IMR-90 (cell line): ENCODE measurements at regions not wholly inside any gene's neighbourhood (a gene's known extent, or its start where the extent isn't known, plus 50 kb on each side); places are given as distances from the start of the nearest gene placed in this dataset.

Experiments used
- ATAC-seq: fragments of 200-7000 bp; cut with Tn5 transposase; 2 replicates; pipeline ENCODE4 v1.9.1; 2020; ENCODE audit warnings: low read depth, mild to moderate bottlenecking, moderate library complexity
- BruUV-seq: library from RNA; stranded (reverse); fragments of 400-500 nt; replicated peaks from 2 replicates; lab custom pipeline; 2021; lab: Mats Ljungman, UMichigan
- CTCF ChIA-PET: fragments of 300-600 bp; formaldehyde crosslinking; extraction: SDS; loops from one replicate; lab custom pipeline; 2021; ENCODE audit warnings: antibody characterized with exemption; lab: Yijun Ruan, JAX
- POLR2A ChIA-PET: fragments of 300-600 bp; sonication (Branson Sonifier 250); formaldehyde crosslinking; loops from one replicate; lab custom pipeline; 2022; ENCODE audit warnings: antibody characterized with exemption; ENCODE audit not compliant: unreplicated experiment; lab: Charles Lee
- DNase-seq: peaks from one replicate; pipeline ENCODE4 v3.0.0; 2013
- H2AFZ ChIP-seq: replicated peaks from 2 replicates; pipeline ENCODE3; 2013; ENCODE audit warnings: low read length, mild to moderate bottlenecking; ENCODE audit not compliant: poor library complexity
- H2AK5ac ChIP-seq: 2 replicates; pipeline ENCODE4 v1.6.1; 2013; ENCODE audit warnings: low read depth, low read length, inconsistent platforms
- H2AK9ac ChIP-seq: replicated peaks from 2 replicates; pipeline ENCODE3; 2013; ENCODE audit warnings: mild to moderate bottlenecking, low read depth, low read length, moderate library complexity; ENCODE audit not compliant: poor library complexity
- H2BK120ac ChIP-seq: 2 replicates; pipeline ENCODE4 v1.6.1; 2013; ENCODE audit warnings: low read depth, low read length, inconsistent platforms
- H2BK15ac ChIP-seq: 3 replicates; pipeline ENCODE4 v1.6.1; 2013; ENCODE audit warnings: low read depth, low read length, inconsistent platforms
- H2BK20ac ChIP-seq: 2 replicates; pipeline ENCODE4 v1.6.1; 2013; ENCODE audit warnings: low read depth, mild to moderate bottlenecking, inconsistent platforms, low read length, moderate library complexity
- H2BK5ac ChIP-seq: 2 replicates; pipeline ENCODE4 v1.6.1; 2013; ENCODE audit warnings: mild to moderate bottlenecking, low read depth, low read length, inconsistent platforms; ENCODE audit not compliant: poor library complexity, severe bottlenecking
- H3K14ac ChIP-seq: replicated peaks from 2 replicates; pipeline ENCODE4 v1.6.1; 2013; ENCODE audit warnings: low read depth, low read length, inconsistent platforms
- H3K18ac ChIP-seq: 2 replicates; pipeline ENCODE4 v1.6.1; 2013; ENCODE audit warnings: low read depth, low read length, control low read depth
- H3K23ac ChIP-seq: 2 replicates; pipeline ENCODE4 v1.6.1; 2013; ENCODE audit warnings: low read depth, low read length, inconsistent platforms
- H3K27ac ChIP-seq: 2 replicates; pipeline ENCODE4 v1.5.1; 2013; ENCODE audit warnings: mild to moderate bottlenecking, control low read depth, low read length; ENCODE audit not compliant: insufficient read depth
- H3K27me3 ChIP-seq: 2 replicates; pipeline ENCODE4 v1.6.1; 2013; ENCODE audit warnings: low read length; ENCODE audit not compliant: control insufficient read depth, insufficient read depth
- H3K36me3 ChIP-seq: 2 replicates; pipeline ENCODE4 v1.6.1; 2013; ENCODE audit warnings: low read length, mixed read lengths; ENCODE audit not compliant: control insufficient read depth, insufficient read depth
- H3K4ac ChIP-seq: 2 replicates; pipeline ENCODE4 v1.6.1; 2013; ENCODE audit warnings: low read depth, low read length, inconsistent platforms
- H3K4me1 ChIP-seq: 2 replicates; pipeline ENCODE4 v1.6.1; 2013; ENCODE audit warnings: low read length, mixed read lengths; ENCODE audit not compliant: control insufficient read depth, insufficient read depth
- H3K4me2 ChIP-seq: 2 replicates; pipeline ENCODE4 v1.6.1; 2013; ENCODE audit warnings: low read depth, mild to moderate bottlenecking, control low read depth, low read length, moderate library complexity
- H3K4me3 ChIP-seq: 2 replicates; pipeline ENCODE4 v1.5.1; 2013; ENCODE audit warnings: low read depth, mild to moderate bottlenecking, control low read depth, low read length, moderate library complexity; ENCODE audit not compliant: insufficient read depth
- H3K56ac ChIP-seq: 2 replicates; pipeline ENCODE4 v1.6.1; 2013; ENCODE audit warnings: low read length, inconsistent platforms; ENCODE audit not compliant: insufficient read depth; ENCODE audit errors: extremely low read depth
- H3K79me1 ChIP-seq, 2 experiments: 2 replicates each; pipeline ENCODE4 v1.6.1; 2013; ENCODE audit warnings: low read length in 2 of 2, inconsistent platforms in 1 of 2, low read depth in 1 of 2
- H3K9ac ChIP-seq: 2 replicates; pipeline ENCODE4 v1.6.1; 2013; ENCODE audit warnings: low read depth, low read length, control low read depth
- H3K9me1 ChIP-seq: 2 replicates; pipeline ENCODE4 v1.6.1; 2013; ENCODE audit warnings: low read length, inconsistent platforms; ENCODE audit not compliant: insufficient read depth
- H3K9me3 ChIP-seq: 2 replicates; pipeline ENCODE4 v1.6.1; 2013; ENCODE audit warnings: low read length; ENCODE audit not compliant: control insufficient read depth, insufficient read depth
- H4K20me1 ChIP-seq: 2 replicates; pipeline ENCODE4 v1.6.1; 2013; ENCODE audit warnings: low read length, inconsistent platforms; ENCODE audit not compliant: insufficient read depth
- H4K5ac ChIP-seq: 2 replicates; pipeline ENCODE4 v1.6.1; 2013; ENCODE audit warnings: mild to moderate bottlenecking, low read depth, low read length, control low read depth
- H4K8ac ChIP-seq, 2 experiments: 2 replicates each; pipeline ENCODE4 v1.6.1; 2013; ENCODE audit warnings: low read depth in 2 of 2, low read length in 2 of 2, control low read depth in 1 of 2, inconsistent platforms in 1 of 2
- H4K91ac ChIP-seq: 2 replicates; pipeline ENCODE4 v1.6.1; 2013; ENCODE audit warnings: low read depth, low read length, inconsistent platforms; ENCODE audit not compliant: insufficient read depth
- BHLHE40 ChIP-seq: fragments of 150-350 bp; IDR thresholded peaks from 2 replicates; pipeline ENCODE4 v1.6.1; 2016; ENCODE audit warnings: mild to moderate bottlenecking, low read depth, low read length
- CEBPB ChIP-seq: IDR thresholded peaks from 2 replicates; pipeline ENCODE4 v1.6.1; 2012; ENCODE audit warnings: low read depth, low read length, improper control_type of control experiment
- CHD1 ChIP-seq: IDR thresholded peaks from 2 replicates; pipeline ENCODE4 v1.6.1; 2012; ENCODE audit warnings: low read depth, low read length, improper control_type of control experiment
- MAFK ChIP-seq: IDR thresholded peaks from 2 replicates; pipeline ENCODE4 v1.6.1; 2012; ENCODE audit warnings: low read depth, low read length, improper control_type of control experiment
- MXI1 ChIP-seq: IDR thresholded peaks from 2 replicates; pipeline ENCODE4 v1.6.1; 2012; ENCODE audit warnings: low read depth, mild to moderate bottlenecking, low read length, moderate library complexity, borderline replicate concordance
- POLR2A ChIP-seq: IDR thresholded peaks from 2 replicates; pipeline ENCODE4 v1.6.1; 2012; ENCODE audit warnings: mild to moderate bottlenecking, low read depth, low read length
- RCOR1 ChIP-seq: IDR thresholded peaks from 2 replicates; pipeline ENCODE4 v1.6.1; 2012; ENCODE audit warnings: mild to moderate bottlenecking, low read length, improper control_type of control experiment; ENCODE audit not compliant: insufficient replicate concordance
- WGBS, 2 experiments: methylation state at CpG; one replicate each; pipeline versions ENCODE4 v1.1.5 to v1.1.7; 2013; ENCODE audit warnings: missing lambda C conversion rate in 2 of 2; ENCODE audit not compliant: insufficient read length in 1 of 2; ENCODE audit errors: extremely low coverage in 2 of 2; 5-methylcytosine and 5-hydroxymethylcytosine counted together
- dilution Hi-C: fragments of 300-500 bp; cut with HindIII; formaldehyde crosslinking; loops from one replicate; pipeline ENCODE4 v1.14.3; 2018; ENCODE audit warnings: low sequenced_read_pairs; ENCODE audit not compliant: unreplicated experiment
- in situ Hi-C: fragments of 300-500 bp; cut with MboI; formaldehyde crosslinking; loops from 3 replicates; pipeline ENCODE4 v1.14.3; 2019; ENCODE audit warnings: low sequenced_read_pairs, inconsistent platforms, mixed read lengths
- intact Hi-C: fragments of 100-400 bp; cut with micrococcal nuclease; formaldehyde crosslinking; loops from 2 replicates; pipeline ENCODE4 v1.10.0; 2022
- TF ChIP-seq, protein P1 (sequence below): fragments of 150-350 bp; IDR thresholded peaks from 2 replicates; pipeline ENCODE4 v1.6.1; 2017; ENCODE audit warnings: mild to moderate bottlenecking, antibody characterized with exemption, low read length, low read depth
- TF ChIP-seq, protein P2 (sequence below): fragments of 150-350 bp; IDR thresholded peaks from 2 replicates; pipeline ENCODE4 v1.6.1; 2016; ENCODE audit warnings: low read depth, mild to moderate bottlenecking, low read length, moderate library complexity, borderline replicate concordance

- in situ Hi-C loops (loop anchor here (25.0 kb wide), 1 partner anchor 751 kb away; no protein-coding TSS in a partner anchor), intact Hi-C loops (no loop called here), dilution Hi-C loops (no loop called here)
- Histone ChIP-seq H2AK5ac (no peak overlapping the region), H3K14ac (peak overlapping the region; percentile 61; the same call in 1 of the 2 replicates), H2BK5ac (peak overlapping the region; percentile 51), H3K4me1 (peaks cover 15% of the 10 kb centered on the region), H3K4me3 (no peak overlapping the region), H3K23ac (peak overlapping the region; percentile 31; the same call in 1 of the 2 replicates), H4K91ac (peak overlapping the region; percentile 87), H3K27ac (no peak overlapping the region; the same call in 1 of the 2 replicates), H2BK120ac (peak overlapping the region; percentile 64), H4K8ac (peak overlapping the region in 1 of 2 experiments; percentile 59; a peak in 1 of 4 replicates), H3K9me1 (peaks cover 6% of the 10 kb centered on the region; the same call in 1 of the 2 replicates), H3K56ac (peak overlapping the region; percentile 21; the same call in 1 of the 2 replicates), H2AK9ac (no peak overlapping the region), H3K36me3 (no peaks in the 10 kb centered on the region), H4K20me1 (no peaks in the 10 kb centered on the region), H3K9me3 (peaks cover 4% of the 10 kb centered on the region; the same call in 1 of the 2 replicates), H4K5ac (peak overlapping the region; percentile 77; the same call in 1 of the 2 replicates), H3K79me1 (no peaks in the 10 kb centered on the region; a peak in 1 of 4 replicates), H3K9ac (no peak overlapping the region), H3K4me2 (peak overlapping the region; percentile 51; the same call in 1 of the 2 replicates), H2BK20ac (peak overlapping the region; percentile 52), H3K27me3 (no peaks in the 10 kb centered on the region), H2AFZ (no peak overlapping the region), H3K18ac (peak overlapping the region; percentile 97), H3K4ac (peak overlapping the region; percentile 39; the same call in 1 of the 2 replicates), H2BK15ac (peak overlapping the region; percentile 46; the same call in 1 of the 3 replicates)
- TF ChIP-seq CEBPB: peak; percentile 86
- TF ChIP-seq CHD1: no peak
- TF ChIP-seq, protein P1, sequence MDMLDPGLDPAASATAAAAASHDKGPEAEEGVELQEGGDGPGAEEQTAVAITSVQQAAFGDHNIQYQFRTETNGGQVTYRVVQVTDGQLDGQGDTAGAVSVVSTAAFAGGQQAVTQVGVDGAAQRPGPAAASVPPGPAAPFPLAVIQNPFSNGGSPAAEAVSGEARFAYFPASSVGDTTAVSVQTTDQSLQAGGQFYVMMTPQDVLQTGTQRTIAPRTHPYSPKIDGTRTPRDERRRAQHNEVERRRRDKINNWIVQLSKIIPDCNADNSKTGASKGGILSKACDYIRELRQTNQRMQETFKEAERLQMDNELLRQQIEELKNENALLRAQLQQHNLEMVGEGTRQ: no peak
- TF ChIP-seq BHLHE40: peak; percentile 80
- no peak for TF ChIP-seq MAFK
- TF ChIP-seq MXI1: no peak
- TF ChIP-seq POLR2A: no peak
- TF ChIP-seq RCOR1: peak; percentile 39
- TF ChIP-seq, protein P2, sequence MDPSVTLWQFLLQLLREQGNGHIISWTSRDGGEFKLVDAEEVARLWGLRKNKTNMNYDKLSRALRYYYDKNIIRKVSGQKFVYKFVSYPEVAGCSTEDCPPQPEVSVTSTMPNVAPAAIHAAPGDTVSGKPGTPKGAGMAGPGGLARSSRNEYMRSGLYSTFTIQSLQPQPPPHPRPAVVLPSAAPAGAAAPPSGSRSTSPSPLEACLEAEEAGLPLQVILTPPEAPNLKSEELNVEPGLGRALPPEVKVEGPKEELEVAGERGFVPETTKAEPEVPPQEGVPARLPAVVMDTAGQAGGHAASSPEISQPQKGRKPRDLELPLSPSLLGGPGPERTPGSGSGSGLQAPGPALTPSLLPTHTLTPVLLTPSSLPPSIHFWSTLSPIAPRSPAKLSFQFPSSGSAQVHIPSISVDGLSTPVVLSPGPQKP: no peak
- no TSS peak for BruUV-seq
- POLR2A ChIA-PET: interaction anchor here (0.5 kb wide), 1 partner anchor 12 kb away, joined by 3 read pairs; no protein-coding TSS in a partner anchor
- ATAC-seq: peak; percentile 50
- WGBS, 2 experiments: no CpG with 5 or more reads among the region's 2 CpGs
- DNase-seq: peak; percentile 77
- CTCF ChIA-PET: interaction anchor here (0.6 to 1.9 kb wide), 3 partner anchors 11 to 153 kb away, joined by 3 to 5 read pairs (median 3); no protein-coding TSS in a partner anchor
Observed at GRCh38 chr18:48486754-48487153, 52.1 kb upstream of the CTIF start.
